Fibroblast of lung (primary cell): ENCODE measurements at regions not wholly inside any gene's neighbourhood (a gene's known extent, or its start where the extent isn't known, plus 50 kb on each side); places are given as distances from the start of the nearest gene placed in this dataset.

Experiments
- CTCF ChIP-seq, 2 donors: IDR thresholded peaks in 1 of 2; conservative IDR thresholded peaks in 1 of 2; 1 replicate in 1 of 2; 2 replicates in 1 of 2; pipeline ENCODE4 v1.5.1; 2011 to 2012; ENCODE audit warnings: low read length in 2 of 2, control low read depth in 1 of 2, inconsistent platforms in 1 of 2, low read depth in 1 of 2, mild to moderate bottlenecking in 1 of 2
- EZH2 ChIP-seq: IDR thresholded peaks from 2 replicates; pipeline ENCODE4 v1.5.1; 2012; ENCODE audit warnings: low read length, control low read depth, mild to moderate bottlenecking; ENCODE audit errors: missing control alignments

- TF ChIP-seq CTCF (conservative IDR thresholded peaks at IDR 0.05 in 1 of 2, IDR thresholded peaks at IDR 0.05 in 1 of 2; ENCODE audit: low read depth in 1 of 2, low read length in 2 of 2) (no peak), EZH2 (no peak)
These were observed 605.5 kb downstream of the MID1IP1 start for GRCh38 chrX:39406799-39407198.
